Immature natural killer cell (primary cell): ENCODE measurements at regions not wholly inside any gene's neighbourhood (a gene's known extent, or its start where the extent isn't known, plus 50 kb on each side); places are given as distances from the start of the nearest gene placed in this dataset.

Experiments used
- DNase-seq, 3 donors: peaks; one replicate each; pipeline ENCODE4 v3.0.0; 2022; ENCODE audit warnings: mixed read lengths in 1 of 3
- H3K27ac Mint-ChIP-seq, 6 donors: one replicate each; pipeline ENCODE4 v1.8.0; 2020; ENCODE audit warnings: mixed read lengths in 6 of 6, mild to moderate bottlenecking in 5 of 6, inconsistent platforms in 4 of 6, moderate library complexity in 3 of 6
- H3K27me3 Mint-ChIP-seq, 3 donors: one replicate each; pipeline ENCODE4 v1.8.0; 2020 to 2021; ENCODE audit warnings: low read depth in 3 of 3, mild to moderate bottlenecking in 3 of 3, mixed read lengths in 3 of 3, moderate library complexity in 3 of 3, inconsistent platforms in 1 of 3
- H3K36me3 Mint-ChIP-seq, 3 donors: one replicate each; pipeline ENCODE4 v1.8.0; 2020; ENCODE audit warnings: mixed read lengths in 3 of 3, inconsistent platforms in 2 of 3, mild to moderate bottlenecking in 2 of 3
- H3K4me1 Mint-ChIP-seq, 2 donors: one replicate each; pipeline ENCODE4 v1.8.0; 2020; ENCODE audit warnings: inconsistent platforms in 2 of 2, mild to moderate bottlenecking in 2 of 2, mixed read lengths in 2 of 2, moderate library complexity in 1 of 2
- H3K4me3 Mint-ChIP-seq, 5 donors: one replicate each; pipeline ENCODE4 v1.8.0; 2020; ENCODE audit warnings: mild to moderate bottlenecking in 5 of 5, mixed read lengths in 5 of 5, inconsistent platforms in 3 of 5, moderate library complexity in 3 of 5
- H3K9me3 Mint-ChIP-seq, 6 donors: one replicate each; pipeline ENCODE4 v1.8.0; 2020; ENCODE audit warnings: mild to moderate bottlenecking in 6 of 6, mixed read lengths in 6 of 6, inconsistent platforms in 4 of 6, moderate library complexity in 3 of 6

DNA sequence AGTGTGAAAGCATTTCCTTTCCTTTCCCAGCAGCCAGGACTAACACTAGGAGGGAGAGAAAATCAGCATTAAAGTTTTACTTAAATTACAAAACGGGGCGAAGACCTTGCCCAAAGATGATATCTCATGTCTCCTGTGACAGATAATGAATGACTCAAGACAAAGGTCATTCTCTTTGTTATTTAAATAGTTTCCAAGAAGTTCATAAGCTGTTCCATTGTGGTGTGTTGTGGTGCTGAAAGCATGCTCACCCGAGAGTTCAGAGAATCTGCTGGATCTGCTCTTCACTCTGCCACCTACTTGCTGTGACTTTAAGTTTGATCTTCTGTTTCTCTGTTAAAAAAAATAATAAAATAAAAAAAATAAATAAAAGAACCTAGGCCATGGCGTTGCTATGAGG lies 265.9 kb upstream of the NR4A3 start:
- Mint-ChIP-seq H3K4me3 (no peak overlapping the region), H3K27me3 (peaks cover 2 to 6% (median 5%) of the 10 kb centered on the region in 3 donors)

DNA sequence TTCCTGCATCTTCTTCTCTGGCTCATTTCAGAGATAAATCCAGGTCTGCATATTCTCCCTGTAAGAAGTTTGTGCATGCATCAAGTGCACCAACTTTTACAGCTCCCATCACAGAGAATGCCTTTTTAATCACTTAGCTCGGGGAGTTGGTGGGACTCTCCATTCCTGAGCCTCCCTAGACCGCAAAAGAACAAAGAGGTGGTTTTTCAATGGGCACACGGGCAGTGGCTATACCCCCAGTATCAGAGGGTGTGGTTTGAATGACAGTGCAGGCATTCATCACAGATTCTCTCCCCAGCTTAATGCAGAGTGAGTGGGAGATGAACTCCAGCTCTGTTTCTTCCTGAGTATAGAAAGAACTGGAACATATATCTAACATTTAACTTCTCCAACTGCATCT lies 264.7 kb upstream of the NR4A3 start:
- Mint-ChIP-seq H3K27ac (no peak overlapping the region), H3K4me1 (no peaks in the 10 kb centered on the region), H3K27me3 (peaks cover 2 to 6% (median 2%) of the 10 kb centered on the region in 3 donors), H3K9me3 (peaks cover 0 to 9% (median 4%) of the 10 kb centered on the region in 6 donors), H3K4me3 (no peak overlapping the region), H3K36me3 (peaks cover 0 to 4% (median 0%) of the 10 kb centered on the region in 3 donors)
- DNase-seq: no peak

More for the DNA sequence above, 265.9 kb upstream of the NR4A3 start:
- H3K36me3 Mint-ChIP-seq: peaks cover 0 to 4% (median 0%) of the 10 kb centered on the region in 3 donors
- H3K9me3 Mint-ChIP-seq: peaks cover 6 to 19% (median 11%) of the 10 kb centered on the region in 6 donors
- DNase-seq: no peak
- no peak overlapping the region for H3K27ac Mint-ChIP-seq
- H3K4me1 Mint-ChIP-seq: no peaks in the 10 kb centered on the region

DNA sequence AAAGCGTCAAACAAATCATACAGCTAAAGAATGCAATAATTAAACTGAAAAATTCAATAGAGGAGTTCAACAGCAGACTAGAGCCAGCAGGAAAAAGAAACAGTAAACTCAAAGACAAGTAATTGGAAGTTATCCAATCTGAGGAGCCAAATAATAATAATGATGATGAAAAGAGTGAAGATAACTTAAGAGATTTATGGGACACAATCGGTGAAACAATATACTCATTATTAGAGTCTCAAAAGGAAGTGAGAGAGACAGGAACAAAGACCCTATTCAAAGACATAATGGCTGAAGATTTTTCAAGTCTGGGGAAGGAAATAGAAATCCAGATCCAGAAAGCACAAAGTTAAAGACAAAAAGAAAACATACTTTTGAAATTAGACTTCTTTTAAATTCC lies 263.9 kb upstream of the NR4A3 start:
- Mint-ChIP-seq H3K36me3 (peaks cover 0 to 4% (median 0%) of the 10 kb centered on the region in 3 donors), H3K4me1 (no peaks in the 10 kb centered on the region), H3K27ac (no peak overlapping the region), H3K9me3 (peaks cover 0 to 10% (median 3%) of the 10 kb centered on the region in 6 donors), H3K27me3 (peaks cover 0 to 3% (median 2%) of the 10 kb centered on the region in 3 donors), H3K4me3 (no peak overlapping the region)
- DNase-seq: no peak

DNA sequence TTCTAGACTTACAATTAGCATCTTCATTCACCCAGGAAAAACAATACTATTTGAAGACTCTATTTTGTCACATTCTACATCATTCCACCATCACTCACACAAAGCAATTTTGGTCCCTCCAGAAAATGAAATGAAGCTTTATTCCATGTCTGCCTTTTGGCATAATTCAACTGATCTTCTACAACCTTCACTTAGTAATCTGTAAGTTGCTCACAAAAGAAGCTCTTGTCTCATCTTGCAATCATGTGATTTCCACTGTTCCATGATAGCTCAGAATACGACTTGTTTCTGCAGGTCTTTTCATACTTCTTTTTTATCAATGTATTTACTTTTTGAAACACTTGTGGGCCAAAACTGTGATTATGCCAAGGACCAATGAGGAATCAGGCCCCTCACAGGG lies 261.9 kb upstream of the NR4A3 start:
- Mint-ChIP-seq H3K4me3 (no peak overlapping the region), H3K27ac (no peak overlapping the region), H3K36me3 (no peaks in the 10 kb centered on the region), H3K27me3 (peaks cover 2 to 6% (median 2%) of the 10 kb centered on the region in 3 donors), H3K9me3 (peaks cover 0 to 9% (median 3%) of the 10 kb centered on the region in 6 donors), H3K4me1 (no peaks in the 10 kb centered on the region)
- DNase-seq: no peak

DNA sequence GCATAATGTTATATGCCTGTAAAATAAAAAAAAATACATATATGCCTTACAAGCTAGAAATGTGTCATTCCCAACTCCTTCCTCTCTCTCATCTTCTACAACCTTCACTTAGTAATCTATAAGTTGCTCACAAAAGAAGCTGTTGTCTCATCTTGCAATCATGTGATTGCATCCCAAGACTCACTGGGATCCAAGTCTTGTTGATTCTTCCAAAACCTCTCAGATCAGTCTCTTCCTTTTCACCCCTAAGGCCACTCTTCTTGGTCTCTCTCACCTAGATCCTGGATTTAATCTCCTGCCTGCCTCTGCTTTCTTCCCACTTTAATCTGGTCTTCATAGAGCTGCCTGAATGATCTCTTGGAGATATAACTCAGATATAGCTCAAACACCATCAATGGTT lies 261.1 kb upstream of the NR4A3 start:
- Mint-ChIP-seq H3K9me3 (peaks cover 0 to 9% (median 3%) of the 10 kb centered on the region in 6 donors), H3K27me3 (peaks cover 2 to 5% (median 2%) of the 10 kb centered on the region in 3 donors), H3K36me3 (no peaks in the 10 kb centered on the region), H3K4me3 (no peak overlapping the region), H3K4me1 (no peaks in the 10 kb centered on the region), H3K27ac (no peak overlapping the region)
- no peak for DNase-seq

DNA sequence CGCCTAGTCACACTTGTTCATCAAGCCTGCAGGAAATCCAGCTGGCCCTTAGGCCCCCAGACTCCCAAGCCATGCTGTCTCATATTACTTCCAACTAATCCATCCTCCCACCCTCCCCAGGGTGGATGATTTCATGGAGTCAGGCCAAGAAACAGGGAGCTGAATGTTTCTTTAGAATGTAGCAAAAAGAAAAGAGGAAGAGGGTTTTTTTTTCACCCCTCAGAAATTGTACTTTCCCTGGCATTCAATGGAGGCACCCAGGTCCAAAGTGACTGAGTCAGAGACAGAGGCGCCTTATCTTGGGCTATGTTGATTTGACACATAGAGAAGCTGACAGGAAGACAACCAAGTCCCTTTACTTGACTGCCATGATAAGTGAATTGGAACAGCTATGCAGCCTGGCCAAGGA lies 260.2 kb upstream of the NR4A3 start:
- Mint-ChIP-seq H3K27me3 (peaks cover 2 to 5% (median 2%) of the 10 kb centered on the region in 3 donors), H3K9me3 (peaks cover 0 to 9% (median 3%) of the 10 kb centered on the region in 6 donors), H3K27ac (no peak overlapping the region), H3K4me3 (no peak overlapping the region), H3K4me1 (no peaks in the 10 kb centered on the region), H3K36me3 (no peaks in the 10 kb centered on the region)
- DNase-seq: no peak

DNA sequence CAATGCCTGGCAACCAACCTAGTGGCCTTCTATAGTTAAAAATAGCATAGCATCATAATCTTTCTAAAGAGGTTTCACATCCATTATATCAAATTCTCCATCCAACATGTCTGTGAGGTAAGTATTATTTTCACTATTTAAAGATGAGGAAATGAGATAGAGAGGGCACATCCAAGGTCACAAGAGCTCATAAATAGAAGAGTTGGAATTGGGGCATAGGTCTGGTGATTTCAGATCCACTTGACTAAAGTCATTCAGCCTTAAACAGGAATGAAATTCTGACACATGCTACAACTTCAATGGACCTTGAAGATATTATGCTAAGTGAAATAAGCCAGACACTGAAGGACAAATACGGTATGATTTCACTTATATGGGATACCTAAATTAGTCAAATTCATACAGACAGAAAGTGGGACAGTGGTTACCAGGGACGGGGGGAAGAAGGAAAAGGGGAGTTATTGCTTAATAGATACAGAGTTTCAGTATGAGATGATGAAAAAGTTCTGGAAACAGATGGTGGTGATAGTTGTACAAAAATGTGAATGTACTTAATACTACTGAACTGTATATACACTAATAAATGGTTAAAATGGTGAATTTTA lies 259.6 kb upstream of the NR4A3 start:
- H3K4me3 Mint-ChIP-seq: no peak overlapping the region
- no peaks in the 10 kb centered on the region for H3K4me1 Mint-ChIP-seq
- H3K27me3 Mint-ChIP-seq: peaks cover 2 to 5% (median 2%) of the 10 kb centered on the region in 3 donors
- H3K9me3 Mint-ChIP-seq: peaks cover 0 to 9% (median 3%) of the 10 kb centered on the region in 6 donors
- DNase-seq: no peak
- H3K27ac Mint-ChIP-seq: no peak overlapping the region
- no peaks in the 10 kb centered on the region for H3K36me3 Mint-ChIP-seq

DNA sequence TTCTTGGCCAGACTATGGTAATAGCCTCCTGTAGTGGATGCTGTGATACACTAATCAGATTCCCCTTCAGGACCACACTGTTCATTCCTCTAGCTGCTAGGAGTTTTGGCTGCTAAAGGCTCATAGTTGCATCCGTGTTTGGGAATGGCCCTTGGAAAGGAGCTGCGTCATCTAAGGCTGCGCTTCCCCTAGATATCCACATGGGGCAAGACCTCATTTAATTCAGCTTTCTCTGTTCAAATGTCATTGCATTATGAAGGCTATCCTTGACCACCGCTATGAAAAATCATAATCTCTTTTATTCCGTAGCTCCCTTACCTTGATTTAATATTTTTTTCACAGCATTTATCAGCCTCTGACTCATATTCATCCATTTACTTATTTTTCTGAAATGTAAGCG lies 258.3 kb upstream of the NR4A3 start:
- peaks cover 0 to 3% (median 2%) of the 10 kb centered on the region in 3 donors for H3K27me3 Mint-ChIP-seq
- peaks cover 0 to 5% (median 0%) of the 10 kb centered on the region in 6 donors for H3K9me3 Mint-ChIP-seq
- H3K4me3 Mint-ChIP-seq: no peak overlapping the region
- no peaks in the 10 kb centered on the region for H3K36me3 Mint-ChIP-seq
- no peaks in the 10 kb centered on the region for H3K4me1 Mint-ChIP-seq
- no peak for DNase-seq
- no peak overlapping the region for H3K27ac Mint-ChIP-seq

DNA sequence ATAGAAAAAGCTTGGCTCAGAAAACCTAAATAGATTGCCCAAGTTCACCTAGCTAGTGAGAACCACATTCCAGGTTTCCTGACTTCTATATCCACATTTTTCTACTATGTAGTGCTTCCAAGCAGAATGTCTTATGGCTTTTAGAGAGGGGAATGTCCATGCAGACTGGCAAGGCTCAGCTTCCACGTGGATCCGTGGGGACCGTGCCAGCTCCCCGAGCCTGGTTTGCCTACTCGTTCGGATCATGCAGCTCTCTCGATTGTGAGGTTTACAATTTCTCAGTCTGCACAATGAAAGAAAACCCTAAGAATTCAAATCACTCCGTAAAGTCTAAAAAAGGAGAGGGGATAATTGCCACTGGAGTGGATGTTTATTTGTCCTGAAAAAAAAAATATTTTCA lies 256.5 kb upstream of the NR4A3 start:
- Mint-ChIP-seq H3K4me1 (no peaks in the 10 kb centered on the region), H3K9me3 (peaks cover 0 to 5% (median 0%) of the 10 kb centered on the region in 6 donors), H3K27me3 (peaks cover 2 to 3% (median 2%) of the 10 kb centered on the region in 3 donors), H3K27ac (no peak overlapping the region), H3K4me3 (no peak overlapping the region), H3K36me3 (no peaks in the 10 kb centered on the region)
- no peak for DNase-seq

DNA sequence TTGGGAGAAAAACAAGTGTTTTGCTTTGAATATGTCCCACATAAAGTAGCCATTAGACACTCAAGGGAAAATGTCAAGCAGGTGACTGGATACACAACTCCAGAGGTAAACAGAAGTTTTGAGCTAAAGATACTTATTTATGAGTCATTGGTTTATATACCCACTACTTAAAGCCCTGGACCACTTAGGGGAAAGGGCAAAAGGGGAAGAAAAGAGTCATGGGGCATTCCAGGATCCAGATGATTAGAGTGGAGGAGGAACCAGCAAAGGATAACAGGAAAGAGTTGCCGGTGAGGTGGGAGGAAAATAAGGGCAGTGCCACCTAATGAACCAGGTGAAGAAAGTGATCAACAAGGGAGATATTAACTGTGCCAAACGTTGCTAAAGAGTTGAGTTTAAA lies 254.2 kb upstream of the NR4A3 start:
- H3K27ac Mint-ChIP-seq: no peak overlapping the region
- peaks cover 2 to 3% (median 3%) of the 10 kb centered on the region in 3 donors for H3K27me3 Mint-ChIP-seq
- H3K36me3 Mint-ChIP-seq: no peaks in the 10 kb centered on the region

DNA sequence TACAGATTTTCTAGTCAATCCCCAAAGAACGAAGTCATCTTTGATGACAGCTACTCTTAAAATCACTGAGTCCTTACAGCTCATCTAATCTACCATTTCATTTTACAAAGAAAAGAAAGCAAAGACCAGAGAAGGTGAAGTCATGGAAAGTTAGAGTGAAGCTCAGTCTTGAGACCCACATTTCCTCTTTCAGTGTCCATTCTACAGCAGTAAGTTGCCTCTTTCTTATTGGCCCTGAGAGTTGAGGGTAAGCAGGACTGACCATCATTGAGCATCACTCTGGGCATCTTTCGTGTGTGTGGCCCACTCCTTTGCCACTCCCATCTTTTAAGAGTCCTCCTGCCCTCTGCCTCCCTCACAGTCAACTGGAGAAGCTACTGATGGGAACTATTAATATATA lies 251.8 kb upstream of the NR4A3 start:
- Mint-ChIP-seq H3K27me3 (peaks cover 0 to 2% (median 1%) of the 10 kb centered on the region in 3 donors), H3K4me1 (no peaks in the 10 kb centered on the region), H3K4me3 (no peak overlapping the region), H3K27ac (no peak overlapping the region), H3K36me3 (no peaks in the 10 kb centered on the region), H3K9me3 (peaks cover 0 to 5% (median 0%) of the 10 kb centered on the region in 6 donors)
- DNase-seq: no peak

More for the DNA sequence above, 254.2 kb upstream of the NR4A3 start:
- Mint-ChIP-seq H3K9me3 (peaks cover 0 to 10% (median 0%) of the 10 kb centered on the region in 6 donors), H3K4me1 (no peaks in the 10 kb centered on the region), H3K4me3 (no peak overlapping the region)
- no peak for DNase-seq

DNA sequence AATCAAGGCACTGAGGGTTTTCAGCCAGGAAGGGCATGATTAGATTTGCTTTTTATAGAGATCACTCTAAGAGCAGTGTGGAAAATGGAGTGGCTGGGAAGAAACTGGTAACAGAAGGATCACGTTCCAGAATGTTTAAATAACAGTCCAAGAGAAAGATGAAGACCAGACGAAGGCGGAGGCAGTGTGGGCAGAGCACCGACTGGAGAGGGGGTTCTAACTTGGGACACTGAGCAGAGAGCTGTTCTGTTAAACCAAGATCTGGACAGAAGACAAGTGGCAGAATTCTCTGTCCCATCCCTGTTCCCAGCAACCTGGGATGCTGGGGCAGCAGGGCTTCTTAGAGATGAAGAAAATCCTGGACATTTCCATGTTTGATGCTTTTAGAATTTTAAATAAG lies 249.1 kb upstream of the NR4A3 start:
- H3K9me3 Mint-ChIP-seq: peaks cover 0 to 5% (median 0%) of the 10 kb centered on the region in 6 donors
- H3K4me3 Mint-ChIP-seq: no peak overlapping the region
- H3K27me3 Mint-ChIP-seq: peaks cover 0 to 2% (median 1%) of the 10 kb centered on the region in 3 donors
- DNase-seq: no peak
- no peak overlapping the region for H3K27ac Mint-ChIP-seq
- H3K4me1 Mint-ChIP-seq: no peaks in the 10 kb centered on the region
- no peaks in the 10 kb centered on the region for H3K36me3 Mint-ChIP-seq

DNA sequence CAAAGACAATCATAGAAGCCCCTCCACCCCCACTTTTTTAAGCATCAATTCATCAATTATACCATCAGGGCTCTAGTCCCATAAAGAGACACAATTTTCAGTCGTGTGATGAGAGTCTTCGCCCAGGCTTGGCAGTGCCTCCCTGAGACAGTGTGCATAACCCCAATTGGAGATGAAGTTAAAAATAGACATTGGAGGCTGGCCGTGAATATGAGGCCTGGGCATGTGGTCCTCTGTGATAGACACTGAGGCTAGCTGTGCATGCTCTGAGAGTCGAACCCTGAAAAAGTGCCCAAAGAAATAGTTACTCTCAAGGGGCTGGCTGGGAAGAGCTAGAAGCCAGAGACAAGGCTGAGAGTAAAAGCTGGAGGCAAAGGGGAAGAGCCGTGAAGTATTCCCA lies 248.6 kb upstream of the NR4A3 start:
- Mint-ChIP-seq H3K27ac (no peak overlapping the region), H3K4me1 (no peaks in the 10 kb centered on the region), H3K9me3 (peaks cover 0 to 5% (median 0%) of the 10 kb centered on the region in 6 donors), H3K27me3 (peaks cover 0 to 2% (median 1%) of the 10 kb centered on the region in 3 donors), H3K36me3 (no peaks in the 10 kb centered on the region), H3K4me3 (no peak overlapping the region)
- DNase-seq: no peak

DNA sequence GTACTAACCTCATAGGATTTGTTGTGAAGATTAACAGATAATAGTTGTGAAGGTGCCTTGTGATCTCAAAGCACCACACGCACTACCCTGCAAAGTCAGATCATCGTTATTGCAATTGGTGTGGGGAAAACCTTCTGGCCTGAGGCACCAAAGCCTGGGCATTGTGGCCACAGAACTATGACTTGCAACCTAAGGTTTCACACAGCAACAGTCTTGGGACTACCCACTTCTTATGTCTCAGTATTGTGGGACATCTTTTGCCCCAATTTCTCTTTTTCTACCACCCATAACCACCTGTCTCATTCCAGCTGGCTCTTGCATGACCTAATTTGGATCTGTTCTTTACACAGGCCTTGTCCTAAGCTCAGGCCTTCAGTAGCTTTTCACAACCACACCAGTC lies 247.8 kb upstream of the NR4A3 start:
- Mint-ChIP-seq H3K27ac (no peak overlapping the region), H3K36me3 (no peaks in the 10 kb centered on the region), H3K4me3 (no peak overlapping the region), H3K27me3 (peaks cover 0 to 1% (median 0%) of the 10 kb centered on the region in 3 donors), H3K4me1 (no peaks in the 10 kb centered on the region), H3K9me3 (peaks cover 0 to 5% (median 0%) of the 10 kb centered on the region in 6 donors)
- no peak for DNase-seq

DNA sequence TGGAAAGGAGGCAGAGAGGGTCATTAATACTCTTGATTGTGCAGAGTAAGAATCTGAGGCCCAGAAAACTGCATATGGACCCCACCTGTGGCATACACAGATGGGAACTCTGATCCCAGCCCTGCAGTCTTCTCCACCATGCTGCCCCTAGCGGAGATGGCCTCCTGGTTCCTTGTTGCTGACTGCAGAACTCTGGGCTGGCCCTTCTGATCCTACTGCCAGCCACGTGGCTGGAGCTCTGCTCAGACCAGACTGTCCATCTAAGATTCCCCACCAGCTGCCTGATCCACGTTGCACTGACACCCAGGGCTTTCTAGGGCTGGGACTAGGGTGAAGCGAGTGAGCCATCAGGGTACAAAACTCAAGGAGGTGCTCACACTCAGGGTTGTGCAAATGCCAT lies 245.7 kb upstream of the NR4A3 start:
- no peak overlapping the region for H3K4me3 Mint-ChIP-seq
- H3K27ac Mint-ChIP-seq: no peak overlapping the region
- peaks cover 0 to 3% (median 0%) of the 10 kb centered on the region in 6 donors for H3K9me3 Mint-ChIP-seq
- DNase-seq: no peak
- H3K27me3 Mint-ChIP-seq: peaks cover 0 to 3% (median 0%) of the 10 kb centered on the region in 3 donors
- H3K36me3 Mint-ChIP-seq: no peaks in the 10 kb centered on the region
- H3K4me1 Mint-ChIP-seq: no peaks in the 10 kb centered on the region
